Lower leg skin (tissue), 3 donors: ENCODE measurements at regions not wholly inside any gene's neighbourhood (a gene's known extent, or its start where the extent isn't known, plus 50 kb on each side); places are given as distances from the start of the nearest gene placed in this dataset.

Source experiments
- CTCF ChIP-seq, 3 donors: fragments of 450-650 bp; IDR thresholded peaks; one replicate each; pipeline ENCODE4 v1.5.1; 2016; ENCODE audit warnings: antibody characterized with exemption in 3 of 3, mild to moderate bottlenecking in 3 of 3, moderate library complexity in 2 of 3
- POLR2A ChIP-seq, 2 donors: fragments of 450-650 bp; IDR thresholded peaks; one replicate each; pipeline ENCODE4 v1.6.1; 2016 to 2017; ENCODE audit warnings: antibody characterized with exemption in 2 of 2, mild to moderate bottlenecking in 1 of 2, moderate library complexity in 1 of 2

GRCh38 chr1:230509281-230509977 is 83.3 kb upstream of the PGBD5 start:
- no peak for TF ChIP-seq CTCF (IDR thresholded peaks at IDR 0.05)
- TF ChIP-seq POLR2A (IDR thresholded peaks at IDR 0.05), result no peak
